ENCODE measurements at regions not wholly inside any gene's neighbourhood (a gene's known extent, or its start where the extent isn't known, plus 50 kb on each side); places are given as distances from the start of the nearest gene placed in this dataset.

DNA sequence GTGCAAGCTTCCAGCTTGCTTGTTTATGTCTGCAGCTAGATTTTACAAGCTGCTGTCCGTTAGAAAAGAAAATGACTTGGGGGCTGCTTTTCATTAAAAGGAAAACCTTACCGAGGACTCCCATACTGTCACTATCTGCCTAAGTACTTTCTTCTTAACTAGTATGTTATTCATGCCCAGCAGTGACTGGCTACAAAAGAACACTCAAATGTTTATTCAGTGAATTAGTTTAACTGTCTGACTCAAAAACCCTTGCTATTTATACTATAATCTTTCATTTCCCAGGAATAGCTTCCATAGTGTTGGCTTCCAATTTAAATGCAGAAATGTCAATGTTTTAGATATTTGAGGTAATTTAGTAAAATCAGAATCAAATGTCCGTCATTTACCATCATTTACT lies 164.9 kb downstream of the DTHD1 start:
- Histone ChIP-seq H3K4me3 (ENCODE audit: low read length) (no peak overlapping the region), H4K20me1 (ENCODE audit: control insufficient read depth, insufficient read depth, low read depth, low read length) (no peaks in the 10 kb centered on the region), H3K9me3 (ENCODE audit: control insufficient read depth, insufficient read depth, low read length) (no peaks in the 10 kb centered on the region), H3K4me2 (ENCODE audit: low read length) (no peak overlapping the region), H3F3A (ENCODE audit: control insufficient read depth, insufficient read depth) (no peaks in the 10 kb centered on the region), H3K36me3 (ENCODE audit: control insufficient read depth, low read length) (no peaks in the 10 kb centered on the region), H3K4me1 (ENCODE audit: control insufficient read depth, low read length) (no peaks in the 10 kb centered on the region), H3K27ac (ENCODE audit: low read depth, low read length) (no peak overlapping the region), H3K27me3 (ENCODE audit: control insufficient read depth, low read length) (no peaks in the 10 kb centered on the region), H3K79me2 (ENCODE audit: control insufficient read depth, low read length) (no peaks in the 10 kb centered on the region), H3K9me2 (replicated peaks; ENCODE audit: control insufficient read depth, low read length) (no peaks in the 10 kb centered on the region)
- TF ChIP-seq, protein P1, sequence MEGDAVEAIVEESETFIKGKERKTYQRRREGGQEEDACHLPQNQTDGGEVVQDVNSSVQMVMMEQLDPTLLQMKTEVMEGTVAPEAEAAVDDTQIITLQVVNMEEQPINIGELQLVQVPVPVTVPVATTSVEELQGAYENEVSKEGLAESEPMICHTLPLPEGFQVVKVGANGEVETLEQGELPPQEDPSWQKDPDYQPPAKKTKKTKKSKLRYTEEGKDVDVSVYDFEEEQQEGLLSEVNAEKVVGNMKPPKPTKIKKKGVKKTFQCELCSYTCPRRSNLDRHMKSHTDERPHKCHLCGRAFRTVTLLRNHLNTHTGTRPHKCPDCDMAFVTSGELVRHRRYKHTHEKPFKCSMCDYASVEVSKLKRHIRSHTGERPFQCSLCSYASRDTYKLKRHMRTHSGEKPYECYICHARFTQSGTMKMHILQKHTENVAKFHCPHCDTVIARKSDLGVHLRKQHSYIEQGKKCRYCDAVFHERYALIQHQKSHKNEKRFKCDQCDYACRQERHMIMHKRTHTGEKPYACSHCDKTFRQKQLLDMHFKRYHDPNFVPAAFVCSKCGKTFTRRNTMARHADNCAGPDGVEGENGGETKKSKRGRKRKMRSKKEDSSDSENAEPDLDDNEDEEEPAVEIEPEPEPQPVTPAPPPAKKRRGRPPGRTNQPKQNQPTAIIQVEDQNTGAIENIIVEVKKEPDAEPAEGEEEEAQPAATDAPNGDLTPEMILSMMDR (IDR thresholded peaks at IDR 0.05; ENCODE audit: low read depth, low read length, poor library complexity, severe bottlenecking): no peak
- TF ChIP-seq EZH2phosphoT487 (IDR thresholded peaks at IDR 0.05; ENCODE audit: borderline replicate concordance, low read length): no peak

DNA sequence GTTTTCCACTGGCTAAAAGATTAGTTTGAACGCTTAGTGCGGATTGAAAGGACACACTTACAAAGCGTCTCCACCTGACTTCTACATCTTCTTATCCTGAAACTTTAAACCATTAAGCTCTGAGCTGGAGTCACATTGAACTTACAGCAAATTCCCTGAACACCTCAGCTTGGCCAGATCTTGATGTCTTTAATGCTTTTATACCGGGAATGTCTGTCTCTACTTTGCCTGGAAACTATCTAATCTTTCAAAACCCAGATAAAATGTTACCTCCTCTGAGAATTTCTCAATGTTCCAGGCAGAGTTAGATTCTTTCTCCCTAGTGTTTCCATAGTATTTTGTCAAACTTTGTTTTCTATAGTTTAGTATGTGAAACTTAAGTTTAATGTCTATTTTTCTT lies 179.9 kb downstream of the DTHD1 start:
- H3K4me2 ChIP-seq (ENCODE audit: low read length): no peak overlapping the region
- no peaks in the 10 kb centered on the region for H3K27me3 ChIP-seq (ENCODE audit: control insufficient read depth, low read length)
- H4K20me1 ChIP-seq (ENCODE audit: control insufficient read depth, insufficient read depth, low read depth, low read length): no peaks in the 10 kb centered on the region
- no peaks in the 10 kb centered on the region for H3K36me3 ChIP-seq (ENCODE audit: control insufficient read depth, low read length)
- no peak overlapping the region for H3K27ac ChIP-seq (ENCODE audit: low read depth, low read length)
- TF ChIP-seq, protein P1 (IDR thresholded peaks at IDR 0.05; ENCODE audit: low read depth, low read length, poor library complexity, severe bottlenecking): no peak
- no peak for TF ChIP-seq EZH2phosphoT487 (IDR thresholded peaks at IDR 0.05; ENCODE audit: borderline replicate concordance, low read length)
- H3K79me2 ChIP-seq (ENCODE audit: control insufficient read depth, low read length): no peaks in the 10 kb centered on the region
- H3K9me2 ChIP-seq (replicated peaks; ENCODE audit: control insufficient read depth, low read length): no peaks in the 10 kb centered on the region
- H3K4me3 ChIP-seq (ENCODE audit: low read length): no peak overlapping the region
- no peaks in the 10 kb centered on the region for H3F3A ChIP-seq (ENCODE audit: control insufficient read depth, insufficient read depth)
- no peaks in the 10 kb centered on the region for H3K9me3 ChIP-seq (ENCODE audit: control insufficient read depth, insufficient read depth, low read length)
- no peaks in the 10 kb centered on the region for H3K4me1 ChIP-seq (ENCODE audit: control insufficient read depth, low read length)

DNA sequence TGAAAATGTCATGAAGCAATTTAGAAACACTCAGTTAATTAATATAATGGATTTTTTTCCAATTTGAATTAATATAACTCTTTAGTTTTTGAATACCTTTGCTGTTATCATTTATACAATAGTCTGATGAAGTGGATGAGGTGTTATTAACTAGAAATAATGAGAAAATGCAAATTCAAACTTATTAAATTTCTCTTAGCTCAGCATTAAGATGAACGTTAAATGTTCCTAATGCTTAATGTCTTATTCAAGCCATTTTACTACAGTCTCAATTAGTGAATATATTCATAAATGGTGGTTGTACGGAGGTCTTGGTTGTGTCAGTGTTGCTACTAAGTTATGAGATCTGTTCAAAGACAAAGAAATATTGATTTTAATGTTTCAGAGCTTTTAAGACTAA lies 186.3 kb downstream of the DTHD1 start:
- Histone ChIP-seq H3K27ac (ENCODE audit: low read depth, low read length) (no peak overlapping the region), H3K9me3 (ENCODE audit: control insufficient read depth, insufficient read depth, low read length) (no peaks in the 10 kb centered on the region), H3K4me3 (ENCODE audit: low read length) (no peak overlapping the region), H3K4me1 (ENCODE audit: control insufficient read depth, low read length) (no peaks in the 10 kb centered on the region), H3K4me2 (ENCODE audit: low read length) (no peak overlapping the region), H4K20me1 (ENCODE audit: control insufficient read depth, insufficient read depth, low read depth, low read length) (no peaks in the 10 kb centered on the region), H3K9me2 (replicated peaks; ENCODE audit: control insufficient read depth, low read length) (no peaks in the 10 kb centered on the region), H3K36me3 (ENCODE audit: control insufficient read depth, low read length) (no peaks in the 10 kb centered on the region), H3K79me2 (ENCODE audit: control insufficient read depth, low read length) (no peaks in the 10 kb centered on the region), H3F3A (ENCODE audit: control insufficient read depth, insufficient read depth) (no peaks in the 10 kb centered on the region), H3K27me3 (ENCODE audit: control insufficient read depth, low read length) (no peaks in the 10 kb centered on the region)
- no peak for TF ChIP-seq EZH2phosphoT487 (IDR thresholded peaks at IDR 0.05; ENCODE audit: borderline replicate concordance, low read length)
- TF ChIP-seq, protein P1 (IDR thresholded peaks at IDR 0.05; ENCODE audit: low read depth, low read length, poor library complexity, severe bottlenecking): no peak

DNA sequence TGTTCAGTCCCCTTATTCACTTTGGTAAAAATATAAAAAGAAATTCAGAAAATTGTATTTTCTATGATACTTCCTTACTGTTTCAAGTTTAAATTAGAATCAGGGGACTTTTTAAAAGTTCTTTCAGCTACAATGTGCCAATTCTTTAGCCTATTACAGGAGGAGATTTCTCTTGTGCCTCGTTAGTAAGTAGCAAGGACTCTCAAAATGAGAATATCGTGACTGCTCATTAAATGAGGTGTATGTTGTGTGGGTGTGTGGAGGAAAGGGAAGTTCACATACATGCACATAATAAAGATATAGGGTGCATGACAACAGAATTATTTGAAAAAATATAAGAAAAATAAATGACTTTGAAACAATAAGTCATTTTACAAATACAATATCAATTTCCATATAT lies 190.5 kb downstream of the DTHD1 start:
- Histone ChIP-seq H3K27me3 (ENCODE audit: control insufficient read depth, low read length) (no peaks in the 10 kb centered on the region), H3K36me3 (ENCODE audit: control insufficient read depth, low read length) (no peaks in the 10 kb centered on the region)
- no peak for TF ChIP-seq EZH2phosphoT487 (IDR thresholded peaks at IDR 0.05; ENCODE audit: borderline replicate concordance, low read length)
- TF ChIP-seq, protein P1 (IDR thresholded peaks at IDR 0.05; ENCODE audit: low read depth, low read length, poor library complexity, severe bottlenecking): no peak

More for the DNA sequence above, 190.5 kb downstream of the DTHD1 start:
- Histone ChIP-seq H3F3A (ENCODE audit: control insufficient read depth, insufficient read depth) (no peaks in the 10 kb centered on the region), H3K4me3 (ENCODE audit: low read length) (no peak overlapping the region), H3K4me1 (ENCODE audit: control insufficient read depth, low read length) (no peaks in the 10 kb centered on the region), H3K9me2 (replicated peaks; ENCODE audit: control insufficient read depth, low read length) (no peaks in the 10 kb centered on the region; the same call in 1 of the 2 replicates), H3K79me2 (ENCODE audit: control insufficient read depth, low read length) (no peaks in the 10 kb centered on the region), H3K4me2 (ENCODE audit: low read length) (no peak overlapping the region), H4K20me1 (ENCODE audit: control insufficient read depth, insufficient read depth, low read depth, low read length) (no peaks in the 10 kb centered on the region), H3K9me3 (ENCODE audit: control insufficient read depth, insufficient read depth, low read length) (no peaks in the 10 kb centered on the region), H3K27ac (ENCODE audit: low read depth, low read length) (no peak overlapping the region)
